ENCODE measurements at regions not wholly inside any gene's neighbourhood (a gene's known extent, or its start where the extent isn't known, plus 50 kb on each side); places are given as distances from the start of the nearest gene placed in this dataset.

GRCh38 chr7:67771846-67772605 lies 775.4 kb downstream of the TYW1 start:
- DNase-seq (ENCODE audit: low read depth): no peak
- no peak overlapping the region for H3K4me3 ChIP-seq (ENCODE audit: low read depth, low read length)
- no peak for TF ChIP-seq CTCF (IDR thresholded peaks at IDR 0.05; ENCODE audit: insufficient read depth, low read depth, low read length, missing control alignments)

- no peak overlapping the region for H3K4me3 ChIP-seq (ENCODE audit: low read depth, low read length)
- DNase-seq (ENCODE audit: low read depth): no peak
- TF ChIP-seq CTCF (IDR thresholded peaks at IDR 0.05; ENCODE audit: insufficient read depth, low read depth, low read length, missing control alignments): no peak
Measured at GRCh38 chr7:67773081-67773480, 776.4 kb downstream of the TYW1 start.

- no peak for DNase-seq (ENCODE audit: low read depth)
- TF ChIP-seq CTCF (IDR thresholded peaks at IDR 0.05; ENCODE audit: insufficient read depth, low read depth, low read length, missing control alignments): no peak
- H3K4me3 ChIP-seq (ENCODE audit: low read depth, low read length): no peak overlapping the region
Measured at GRCh38 chr7:67777119-67777518, 780.5 kb downstream of the TYW1 start.

GRCh38 chr7:67781841-67782240 lies 785.2 kb downstream of the TYW1 start:
- TF ChIP-seq CTCF (IDR thresholded peaks at IDR 0.05; ENCODE audit: insufficient read depth, low read depth, low read length, missing control alignments): no peak
- DNase-seq (ENCODE audit: low read depth): no peak

GRCh38 chr7:67786021-67786420 lies 789.4 kb downstream of the TYW1 start:
- TF ChIP-seq CTCF (IDR thresholded peaks at IDR 0.05; ENCODE audit: insufficient read depth, low read depth, low read length, missing control alignments): no peak
- no peak for DNase-seq (ENCODE audit: low read depth)
- H3K4me3 ChIP-seq (ENCODE audit: low read depth, low read length): no peak overlapping the region

More at GRCh38 chr7:67781841-67782240, 785.2 kb downstream of the TYW1 start:
- H3K4me3 ChIP-seq (ENCODE audit: low read depth, low read length): no peak overlapping the region

- no peak for DNase-seq (ENCODE audit: low read depth)
- no peak overlapping the region for H3K4me3 ChIP-seq (ENCODE audit: low read depth, low read length)
- no peak for TF ChIP-seq CTCF (IDR thresholded peaks at IDR 0.05; ENCODE audit: insufficient read depth, low read depth, low read length, missing control alignments)
Measured at GRCh38 chr7:67788669-67789068, 792.0 kb downstream of the TYW1 start.

GRCh38 chr7:67791918-67792317 lies 795.3 kb downstream of the TYW1 start:
- TF ChIP-seq CTCF (IDR thresholded peaks at IDR 0.05; ENCODE audit: insufficient read depth, low read depth, low read length, missing control alignments): no peak
- H3K4me3 ChIP-seq (ENCODE audit: low read depth, low read length): no peak overlapping the region
- no peak for DNase-seq (ENCODE audit: low read depth)

All from GM12865 (cell line).